Stimulated activated CD4-positive, alpha-beta T cell treated with anti-CD3 and anti-CD28 coated beads, Interleukin-12 subunit alpha, Interleukin-12 subunit beta, amount 100 ng/mL, for 24 hours (primary cell): ENCODE measurements at regions not wholly inside any gene's neighbourhood (a gene's known extent, or its start where the extent isn't known, plus 50 kb on each side); places are given as distances from the start of the nearest gene placed in this dataset.
A peak's percentile ranks its signal among the peaks of the same experiment; 100 is the strongest.
"Not testable (repeated sequence)": the region's sequence is repeated elsewhere in the genome, so short reads cannot be mapped to it uniquely, and the experiment has no call there.

Experiments used
- DNase-seq, 2 experiments: peaks; one replicate each; pipeline ENCODE4 v3.0.0-alpha.2; 2020; ENCODE audit warnings: low read depth in 2 of 2

DNA sequence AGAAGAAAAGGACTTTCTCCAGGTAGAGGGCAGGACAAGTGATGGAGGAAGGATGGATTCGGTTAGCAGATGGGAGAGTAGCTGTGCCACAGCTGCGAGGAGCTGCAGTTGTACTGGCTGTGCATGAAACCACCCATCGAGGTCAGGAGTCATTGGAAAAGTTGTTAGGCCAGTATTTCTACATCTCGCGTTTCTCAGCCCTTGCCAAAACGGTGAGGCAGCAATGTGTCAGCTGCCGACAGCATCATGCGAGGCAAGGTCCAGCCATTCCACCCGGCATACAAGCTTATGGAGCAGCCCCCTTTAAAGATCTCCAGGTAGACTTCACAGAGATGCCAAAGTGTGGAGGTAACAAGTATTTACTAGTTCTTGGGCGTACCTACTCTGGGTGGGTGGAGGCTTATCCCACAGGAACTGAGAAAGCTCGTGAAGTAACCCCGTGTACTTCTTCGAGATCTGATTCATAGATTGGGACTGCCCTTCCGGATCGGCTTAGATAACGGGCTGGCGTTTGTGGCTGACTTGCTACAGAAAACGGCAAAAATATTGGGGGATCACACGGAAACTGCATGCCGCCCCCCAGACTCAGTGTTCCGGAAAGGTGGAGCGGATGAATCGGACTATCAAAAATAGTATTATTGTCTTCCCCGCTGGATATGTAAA lies 105.0 kb upstream of the HMX1 start:
- not testable (repeated sequence) for DNase-seq

DNA sequence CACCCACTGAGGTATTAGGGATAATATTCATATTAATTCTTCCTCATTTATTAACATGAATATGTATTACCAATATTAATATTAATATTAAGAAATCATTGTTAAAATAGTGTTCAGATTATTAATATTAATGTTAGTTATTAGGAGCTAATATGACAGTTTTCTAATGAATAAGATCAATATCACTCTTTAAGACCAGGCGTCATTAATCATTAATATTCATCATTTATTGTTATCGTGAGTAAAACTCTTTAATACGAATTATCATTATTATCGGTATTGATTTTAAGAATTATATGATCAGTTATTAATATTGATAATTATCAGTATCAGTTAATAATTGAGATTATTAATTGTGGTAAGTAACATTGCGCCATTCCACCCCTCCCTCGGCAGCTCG lies 101.0 kb upstream of the HMX1 start:
- not testable (repeated sequence) for DNase-seq

DNA sequence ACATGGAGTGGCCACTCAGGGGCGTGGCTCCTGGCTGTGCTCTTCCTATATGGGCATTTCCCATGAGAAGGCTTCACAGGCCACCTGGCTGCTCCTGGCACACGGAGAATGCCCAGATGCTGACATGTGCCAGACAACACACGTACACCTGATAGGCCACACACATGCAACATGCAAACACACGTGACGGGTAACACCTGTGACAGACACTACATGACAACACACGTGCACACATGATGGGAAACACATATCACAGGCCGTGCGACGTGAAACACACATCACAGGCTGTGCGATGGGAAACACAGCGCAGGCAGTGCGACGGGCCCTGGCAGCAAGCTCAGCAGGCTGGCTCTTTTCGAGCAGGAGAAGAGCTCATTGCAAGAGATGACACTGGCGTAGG lies 94.3 kb upstream of the HMX1 start:
- not testable (repeated sequence) for DNase-seq

DNA sequence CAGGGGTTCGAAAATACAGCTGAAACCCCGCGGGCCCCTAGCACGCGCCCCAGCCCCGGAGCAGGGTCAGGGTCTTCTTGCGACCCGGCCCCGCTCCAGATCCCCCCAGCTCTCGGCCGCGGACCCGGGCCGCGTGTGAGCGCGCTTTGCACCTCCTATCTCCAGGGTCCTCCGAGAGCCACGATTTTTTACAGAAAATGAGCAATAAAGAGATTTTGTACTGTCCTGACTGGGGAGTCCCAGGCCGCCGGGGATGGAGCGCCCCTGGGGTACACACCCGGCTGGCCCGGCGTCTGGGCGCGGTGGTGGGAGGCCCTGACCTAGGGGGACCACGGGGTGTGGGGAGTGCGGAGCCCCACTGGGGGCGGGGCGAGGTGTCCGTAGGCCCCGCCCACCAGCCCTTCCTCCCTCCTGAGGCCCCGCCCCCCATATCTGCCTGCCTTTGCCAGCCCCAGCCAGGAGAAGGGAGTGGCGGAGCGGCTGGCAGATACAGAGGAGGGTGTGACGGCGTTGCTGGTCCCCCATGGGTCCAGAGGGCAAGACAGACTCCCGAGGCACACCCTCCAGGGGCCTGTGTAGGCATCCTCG lies 92.7 kb upstream of the HMX1 start:
- DNase-seq = not testable (repeated sequence)

DNA sequence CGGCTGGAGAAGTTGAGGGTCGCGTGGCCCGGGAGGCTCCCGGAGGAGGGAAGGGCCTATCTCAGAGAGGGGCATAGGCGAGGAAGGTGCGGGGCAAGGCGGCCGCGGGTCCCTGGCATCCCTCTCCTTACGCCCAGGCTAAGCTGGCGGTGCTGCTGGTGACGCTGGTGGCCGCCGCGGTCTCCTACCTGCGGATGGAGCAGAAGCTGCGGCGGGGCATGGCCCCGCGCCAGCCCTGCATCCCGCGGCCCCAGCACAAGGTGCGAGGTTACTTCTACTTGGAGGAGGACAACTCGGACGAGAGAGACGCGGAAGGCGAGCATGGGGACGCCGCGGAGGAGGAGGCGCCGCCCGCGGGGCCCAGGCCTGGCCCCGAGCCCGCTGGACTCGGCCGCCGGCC lies 91.9 kb upstream of the HMX1 start:
- DNase-seq = not testable (repeated sequence)

DNA sequence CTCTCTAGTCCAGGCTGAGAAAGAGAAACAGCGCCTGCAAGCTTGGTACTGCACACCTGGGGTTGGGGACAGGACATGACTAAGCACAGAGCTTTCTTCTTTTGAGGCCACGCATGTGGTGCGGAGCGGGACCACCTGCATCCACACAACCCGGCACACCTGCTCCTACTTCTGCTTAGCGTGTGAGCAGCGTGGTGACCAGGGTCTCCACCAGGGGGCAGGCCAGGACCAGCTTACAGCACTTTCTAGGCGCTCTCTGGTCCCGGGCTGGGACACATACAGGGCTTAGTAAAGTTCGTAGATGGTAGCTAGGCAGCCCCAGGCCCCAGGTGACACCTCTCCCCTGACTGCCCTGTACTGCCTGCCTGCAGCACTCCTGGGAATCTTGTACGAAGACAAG lies 89.7 kb upstream of the HMX1 start:
- DNase-seq = peak; percentile 11 to 67

DNA sequence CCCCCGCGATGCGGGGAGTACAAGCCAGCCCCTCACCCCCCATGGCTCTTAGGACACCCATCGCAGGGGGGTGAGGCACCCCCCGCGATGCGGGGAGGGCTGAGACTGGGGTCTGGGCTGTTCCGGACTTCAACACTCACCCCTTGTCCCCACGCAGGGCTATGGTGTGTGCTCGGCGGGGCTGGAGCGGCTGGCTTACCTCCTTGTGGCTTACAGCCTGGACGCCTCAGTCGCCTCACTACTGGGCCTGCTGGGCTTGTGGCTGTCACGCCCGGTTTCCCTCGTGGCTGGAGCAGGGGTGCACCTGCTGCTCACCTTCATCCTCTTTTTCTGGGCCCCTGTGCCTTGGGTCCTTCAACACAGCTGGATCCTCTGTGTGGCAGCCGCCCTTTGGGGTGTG lies 87.8 kb upstream of the HMX1 start:
- not testable (repeated sequence) for DNase-seq

DNA sequence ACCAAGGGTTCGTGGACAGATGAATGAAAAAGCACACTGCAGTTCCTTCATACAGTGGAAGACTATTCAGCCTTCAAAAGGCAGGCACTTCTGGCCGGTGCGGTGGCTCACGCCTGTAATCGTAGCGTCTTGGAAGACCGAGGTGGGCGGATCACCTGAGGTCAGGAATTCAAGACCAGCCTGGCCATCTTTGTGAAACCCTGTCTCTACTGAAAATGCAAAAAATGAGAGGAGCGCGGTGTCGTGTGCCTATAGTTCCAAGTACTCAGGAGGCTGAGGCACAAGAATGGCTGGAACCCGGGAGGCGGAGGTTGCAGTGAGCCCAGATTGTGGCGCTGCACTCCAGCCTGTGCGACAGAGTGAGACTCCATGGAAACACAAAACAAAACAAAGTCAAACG lies 82.4 kb upstream of the HMX1 start:
- DNase-seq = not testable (repeated sequence)

DNA sequence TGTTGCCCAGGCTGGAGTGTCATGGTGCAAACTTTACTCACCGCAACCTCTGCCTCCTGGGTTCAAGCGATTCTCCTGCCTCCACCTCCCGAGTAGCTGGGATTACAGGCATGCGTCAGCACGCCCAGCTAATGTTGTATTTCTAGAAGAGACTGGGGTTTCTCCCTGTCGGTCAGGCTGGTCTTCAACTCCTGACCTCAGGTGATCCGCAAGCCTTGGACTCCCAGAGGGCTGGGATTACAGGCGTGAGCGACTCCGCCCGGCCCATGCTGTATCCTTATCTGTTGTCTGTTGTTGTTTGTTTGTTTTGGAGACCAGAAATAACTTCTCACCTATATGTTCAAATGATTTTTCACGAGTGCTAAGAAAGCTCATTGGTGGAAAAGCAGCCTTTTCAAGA lies 81.2 kb upstream of the HMX1 start:
- DNase-seq = not testable (repeated sequence)

DNA sequence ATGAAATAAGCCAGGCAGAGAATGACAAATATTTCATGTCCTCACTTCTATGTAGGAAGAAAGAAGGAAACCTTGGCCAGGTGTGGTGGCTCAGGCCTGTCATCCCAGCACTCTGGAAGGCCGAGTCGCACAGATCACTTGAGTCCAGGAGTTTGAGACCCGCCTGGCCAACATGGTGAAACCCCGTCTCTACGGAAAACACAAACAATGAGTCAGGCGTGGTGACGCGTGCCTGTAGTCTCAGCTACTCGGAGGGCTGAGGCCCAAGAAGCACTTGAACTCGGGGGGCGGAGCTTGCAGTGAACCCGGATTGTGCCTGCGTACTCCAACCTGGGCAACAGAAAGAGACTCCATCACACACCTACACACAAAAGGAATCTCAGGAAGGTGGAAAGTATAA lies 80.5 kb upstream of the HMX1 start:
- DNase-seq = not testable (repeated sequence)

DNA sequence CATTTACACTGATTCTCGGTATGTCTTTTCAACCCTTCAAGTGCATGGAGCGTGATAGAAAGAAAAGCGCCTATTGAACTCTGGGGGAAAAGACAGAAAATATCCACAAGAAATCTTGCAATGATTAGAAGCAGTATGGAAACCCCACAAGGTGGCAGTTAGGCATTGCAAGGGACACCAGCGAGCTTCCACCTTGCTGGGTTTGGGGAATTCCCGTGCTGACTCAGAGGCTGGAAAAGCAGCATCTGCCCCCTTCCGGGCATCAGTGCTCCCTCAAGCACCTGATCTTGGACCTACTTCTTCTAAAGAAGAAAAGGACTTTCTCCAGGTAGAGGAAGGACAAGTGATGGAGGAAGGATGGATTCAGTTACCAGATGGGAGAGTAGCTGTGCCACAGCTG lies 73.9 kb upstream of the HMX1 start:
- not testable (repeated sequence) for DNase-seq

DNA sequence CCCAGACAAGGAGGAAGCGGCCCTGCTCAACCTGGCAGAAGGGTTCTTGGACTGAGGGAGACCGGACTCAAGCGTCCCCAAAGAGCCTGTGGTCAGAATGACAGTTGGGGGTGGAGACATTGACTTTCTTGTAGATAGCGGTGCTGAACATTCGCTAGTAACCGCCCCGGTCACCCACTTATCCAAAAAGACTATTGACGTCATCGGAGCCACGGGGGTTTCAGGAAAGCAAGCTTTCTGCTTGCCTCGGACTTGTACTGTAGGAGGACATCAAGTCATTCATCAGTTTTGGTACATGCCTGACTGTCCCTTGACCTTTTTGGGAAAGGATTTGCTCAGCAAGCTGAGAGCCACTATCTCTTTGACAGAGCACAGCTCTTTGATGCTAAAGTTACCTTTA lies 71.7 kb upstream of the HMX1 start:
- DNase-seq = not testable (repeated sequence)

DNA sequence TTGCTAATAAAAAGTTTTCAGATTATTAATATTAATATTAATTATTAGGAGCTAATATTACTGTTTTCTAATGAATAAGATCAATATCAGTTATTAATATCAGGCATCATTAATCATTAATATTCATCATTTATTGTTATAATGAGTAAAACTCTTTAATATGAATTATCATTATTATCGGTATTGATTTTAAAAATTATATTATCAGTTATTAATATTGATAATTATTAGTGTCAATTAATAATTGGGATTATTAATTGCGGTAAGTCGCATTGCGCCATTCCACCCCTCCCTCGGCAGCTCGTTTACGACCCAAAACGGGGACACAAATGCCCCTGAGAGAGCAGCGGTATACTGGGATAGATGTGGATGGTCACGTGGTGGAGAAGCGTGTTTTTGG lies 70.4 kb upstream of the HMX1 start:
- not testable (repeated sequence) for DNase-seq

DNA sequence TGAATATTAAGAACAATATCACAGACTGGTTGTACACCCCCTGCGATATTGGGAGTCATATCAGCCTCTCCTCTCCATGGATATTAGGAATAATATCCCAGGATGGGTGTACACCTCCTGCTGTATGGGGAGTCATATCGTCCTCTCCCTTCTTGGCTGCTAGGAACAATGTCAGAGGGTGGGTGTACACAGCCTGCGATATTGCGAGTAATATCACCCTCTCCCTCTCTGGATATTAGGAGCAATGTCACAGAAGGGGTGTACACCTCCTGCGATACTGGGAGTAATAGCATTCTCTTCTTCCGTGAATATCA lies 69.8 kb upstream of the HMX1 start:
- DNase-seq = not testable (repeated sequence)

DNA sequence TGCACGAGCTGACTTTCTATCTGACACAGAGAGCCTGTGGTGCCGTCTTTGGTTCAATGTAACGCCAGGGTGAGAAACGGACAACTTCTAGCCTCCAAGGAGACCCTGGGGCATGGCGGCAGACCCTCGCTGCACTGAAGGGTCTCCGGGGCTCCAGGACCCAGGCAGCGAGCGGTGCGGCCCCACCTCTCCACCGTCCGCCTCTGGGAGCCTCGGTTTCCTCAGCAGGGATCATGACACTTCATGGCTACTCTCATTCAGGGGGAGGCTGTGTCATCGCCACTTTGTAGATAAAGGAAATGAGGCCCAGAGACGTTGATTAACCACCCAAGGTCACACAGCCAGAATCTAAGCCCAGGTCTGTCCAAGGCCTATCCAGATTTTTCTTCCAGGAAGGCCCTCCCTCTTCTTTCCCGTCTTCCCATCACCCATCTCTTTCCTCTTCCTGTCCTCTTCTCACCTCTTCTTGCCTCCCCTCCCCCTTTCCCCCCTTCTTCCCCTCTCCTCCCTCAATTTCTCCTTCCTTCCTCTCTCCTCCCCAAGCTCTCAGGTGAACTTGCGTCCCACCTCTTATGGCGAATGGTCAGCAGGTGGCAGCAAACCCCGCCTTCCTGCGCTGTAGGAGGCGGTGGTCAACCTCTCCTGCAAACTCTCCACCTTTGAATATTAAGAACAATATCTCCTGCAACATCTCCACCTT lies 69.3 kb upstream of the HMX1 start:
- DNase-seq = no peak

DNA sequence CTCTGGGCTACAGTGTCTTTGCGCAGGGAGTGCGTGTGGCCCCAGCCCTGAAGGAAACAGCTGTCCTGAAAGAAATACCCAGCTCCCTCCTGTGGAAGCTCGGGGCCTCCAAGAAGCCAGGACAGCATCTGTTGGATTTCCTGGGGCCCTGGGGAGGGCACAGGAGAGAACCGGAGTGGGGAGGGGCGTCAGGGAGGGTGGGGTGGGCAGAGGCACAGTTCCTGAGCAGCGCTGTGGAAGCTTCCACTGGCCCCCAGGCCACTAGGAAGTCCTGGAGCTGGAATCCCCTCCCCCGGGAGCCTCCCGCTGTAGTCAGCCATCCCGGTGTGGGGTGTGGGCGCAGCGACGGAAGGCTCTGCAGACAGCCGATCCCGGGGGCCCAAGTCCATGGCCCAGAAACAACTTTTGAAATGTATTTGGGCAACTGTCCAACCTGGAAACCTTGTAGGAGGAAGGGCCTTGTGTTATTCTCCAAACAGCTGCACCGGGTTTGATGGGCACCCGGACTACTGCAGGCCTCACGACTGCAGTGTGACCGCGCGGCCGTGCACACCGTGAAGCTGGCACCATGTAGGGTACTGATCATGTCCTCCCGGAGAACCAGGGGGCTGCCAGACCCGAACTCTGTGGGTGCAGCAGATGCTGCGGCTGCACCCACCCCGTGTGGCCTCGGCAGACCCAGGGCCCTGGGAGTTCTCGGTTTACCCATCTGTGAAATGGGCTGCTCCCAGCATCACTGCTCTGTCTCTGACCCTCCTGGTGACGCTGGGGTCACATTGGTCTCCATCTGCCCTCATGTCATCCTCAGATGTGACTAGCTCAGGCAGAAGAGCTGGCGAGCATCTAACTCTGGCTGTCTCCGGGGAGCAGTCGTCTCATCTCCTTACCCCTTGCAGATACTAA lies 68.5 kb upstream of the HMX1 start:
- no peak for DNase-seq

DNA sequence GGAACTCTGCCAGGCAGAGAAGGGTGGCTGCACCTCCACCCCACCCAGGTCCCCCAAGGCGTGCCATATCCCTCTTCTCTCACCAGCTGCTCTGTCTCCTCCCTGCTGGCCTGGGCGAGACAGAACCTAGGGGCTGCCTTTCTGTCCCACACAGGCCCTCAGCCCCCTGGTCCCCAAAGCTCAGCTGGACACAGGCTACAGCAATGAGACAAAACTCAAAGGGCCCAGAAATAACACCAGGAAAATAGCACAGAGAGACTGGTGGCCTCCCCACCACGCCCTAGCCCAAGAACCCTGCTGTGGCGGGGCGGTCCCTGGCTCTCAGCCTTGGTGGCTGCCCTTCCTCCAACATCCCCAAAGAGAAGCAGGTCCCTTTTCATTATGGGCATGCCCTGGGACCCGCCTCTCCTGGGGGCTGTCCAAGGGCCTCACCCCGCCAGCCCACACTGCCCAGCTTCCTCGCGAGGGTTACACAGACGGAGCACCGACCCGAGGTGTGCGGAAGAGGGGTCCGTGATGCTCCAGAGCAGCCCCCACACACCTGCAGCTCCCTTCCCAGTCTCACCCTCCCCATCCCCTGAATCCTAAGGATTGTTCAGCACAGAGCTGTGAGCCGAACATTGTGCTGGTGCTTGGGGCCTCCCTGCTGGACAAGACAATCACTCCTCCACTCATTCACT lies 67.7 kb upstream of the HMX1 start:
- no peak for DNase-seq

DNA sequence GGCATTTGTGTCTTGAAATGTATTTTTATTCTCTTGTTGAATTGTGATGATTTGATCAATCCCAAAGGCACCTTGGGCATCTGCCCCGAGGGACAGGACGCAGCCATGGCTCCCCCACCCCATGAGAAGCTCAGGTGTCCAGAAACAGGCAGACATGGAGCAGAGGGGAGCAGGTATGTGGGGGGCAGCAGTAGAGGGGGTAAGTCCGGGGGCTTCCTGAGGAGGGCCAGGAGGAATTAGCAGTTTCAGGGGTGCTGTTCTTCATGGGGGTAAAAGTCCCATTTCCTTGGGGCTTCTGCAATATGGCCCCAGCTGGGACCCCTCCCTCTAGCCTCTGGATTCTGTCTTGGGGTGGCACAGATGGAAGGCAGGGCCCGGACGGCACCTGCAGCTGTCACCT lies 67.0 kb upstream of the HMX1 start:
- no peak for DNase-seq

DNA sequence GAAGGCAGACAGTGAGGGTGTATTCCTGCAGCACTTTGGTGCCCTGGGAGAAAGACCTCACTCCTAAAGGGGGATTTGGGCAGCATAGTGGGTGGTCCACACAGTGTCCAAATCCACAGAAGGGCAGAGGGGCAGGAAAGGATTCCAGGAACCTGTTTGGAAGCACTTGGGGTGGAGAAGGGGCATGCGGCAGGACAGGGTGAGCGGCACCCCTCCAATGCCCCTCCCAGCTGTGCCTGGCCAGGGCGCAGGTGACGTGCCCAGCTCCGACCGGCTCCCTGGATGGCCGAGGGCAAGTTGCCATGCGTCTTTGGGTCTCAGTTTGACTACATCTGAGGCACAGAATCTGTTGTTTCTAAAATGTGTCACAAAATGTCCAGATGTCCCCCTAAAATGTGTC lies 66.5 kb upstream of the HMX1 start:
- no peak for DNase-seq

DNA sequence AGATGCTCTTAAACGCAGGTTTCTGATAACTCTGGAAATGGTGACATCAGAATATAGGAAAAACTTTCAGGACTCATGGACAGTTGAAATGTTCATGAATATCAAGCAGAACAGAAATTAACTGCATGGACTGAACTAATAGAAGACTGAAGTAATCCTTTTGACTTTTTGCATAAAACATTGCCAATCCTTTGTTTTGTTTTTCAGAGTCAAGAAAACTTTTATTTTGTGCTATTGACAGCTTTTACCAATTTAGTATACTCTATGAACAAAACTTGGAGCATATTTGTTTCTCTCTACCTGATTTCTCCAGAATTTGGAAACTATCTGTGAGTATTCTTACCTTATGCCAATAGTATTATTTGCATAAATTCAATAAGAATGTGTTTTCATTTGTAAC lies 61.2 kb upstream of the HMX1 start:
- DNase-seq = no peak

DNA sequence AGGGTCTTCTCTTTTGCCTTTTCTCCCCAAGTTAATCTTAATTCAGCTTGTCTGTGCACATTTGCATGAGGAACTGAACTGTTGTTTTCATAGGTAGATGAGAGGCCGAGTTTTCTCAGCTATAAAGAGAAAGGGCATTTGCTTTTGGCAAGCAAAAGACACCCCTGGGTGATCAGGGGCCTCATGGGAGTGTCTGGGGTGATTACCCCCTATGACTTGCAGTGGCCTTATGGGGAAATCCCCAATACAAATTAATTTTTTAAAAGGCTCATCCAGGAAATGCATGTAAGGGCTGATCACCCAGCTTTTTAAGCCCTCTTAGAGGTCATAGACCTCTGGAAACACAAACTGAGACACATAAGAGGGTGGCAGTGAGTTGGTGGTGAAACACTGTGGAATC lies 56.4 kb upstream of the HMX1 start:
- no peak for DNase-seq

DNA sequence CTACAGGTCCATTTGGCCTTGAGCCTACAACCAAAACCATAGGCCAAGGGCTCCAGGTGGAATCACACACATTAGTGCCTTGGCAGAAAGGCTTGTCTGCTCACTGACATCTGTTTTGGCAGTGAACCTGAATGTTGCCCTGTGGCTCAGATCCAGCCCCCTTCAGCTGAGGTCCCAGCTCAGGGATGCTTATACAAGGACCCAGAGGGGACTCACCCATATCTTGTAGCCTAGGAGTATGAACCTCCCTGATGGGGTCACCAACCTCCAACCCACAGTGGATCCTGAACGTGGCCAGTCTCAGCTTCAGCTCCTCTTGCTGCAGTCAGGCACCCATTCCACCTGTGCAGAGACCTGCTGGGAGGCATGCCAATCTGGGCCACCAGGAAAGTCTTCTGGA lies 50.8 kb upstream of the HMX1 start:
- no peak for DNase-seq
